ENCODE measurements at regions not wholly inside any gene's neighbourhood (a gene's known extent, or its start where the extent isn't known, plus 50 kb on each side); places are given as distances from the start of the nearest gene placed in this dataset.

GRCh38 chr6:166830891-166831363 lies 125.4 kb downstream of the RNASET2 start:
- Mint-ChIP-seq H3K27ac (no peak overlapping the region), H3K27me3 (no peaks in the 10 kb centered on the region), H3K4me1 (peaks cover 23% of the 10 kb centered on the region), H3K4me3 (no peak overlapping the region), H3K9me3 (ENCODE audit: insufficient read depth) (no peaks in the 10 kb centered on the region)
- H3K9ac ChIP-seq (ENCODE audit: low read length): no peak overlapping the region
- peaks cover 9 to 22% of the 10 kb centered on the region in 2 donors for H3K4me1 ChIP-seq (ENCODE audit: control insufficient read depth in 2 of 2, insufficient read depth in 2 of 2, low read length in 2 of 2)
- no peaks in the 10 kb centered on the region for H3K27me3 ChIP-seq (replicated peaks in 1 of 4; ENCODE audit: control extremely low read depth in 1 of 4, control insufficient read depth in 3 of 4, insufficient read depth in 4 of 4, low read length in 3 of 4)
- H3K79me2 ChIP-seq (ENCODE audit: control insufficient read depth, insufficient read depth, low read length): no peaks in the 10 kb centered on the region
- no peaks in the 10 kb centered on the region for H4K20me1 ChIP-seq (ENCODE audit: control insufficient read depth, insufficient read depth, low read length, poor library complexity, severe bottlenecking)
- no peak overlapping the region for H2AFZ ChIP-seq (ENCODE audit: insufficient read depth, low read depth, low read length, poor library complexity, severe bottlenecking)
- ChIA-PET POLR2A (no interaction called here), CTCF (no interaction called here)
- H3K4me2 ChIP-seq (replicated peaks; ENCODE audit: low read depth, low read length, poor library complexity, severe bottlenecking): no peak overlapping the region
- H3K4me3 ChIP-seq (ENCODE audit: control extremely low read depth in 1 of 5, extremely low read depth in 1 of 5, insufficient read depth in 1 of 5, low read depth in 2 of 5, low read length in 4 of 5): no peak overlapping the region
- 92% methylated on average over 10 of the region's 10 CpGs for WGBS (ENCODE audit: insufficient coverage)
- DNase-seq (no peak), ATAC-seq (ENCODE audit: low read depth) (no peak)
- peak overlapping the region in 1 of 2 donors; percentile 34 for H3K27ac ChIP-seq (ENCODE audit: low read length in 2 of 2)
- no peaks in the 10 kb centered on the region for H3K9me3 ChIP-seq (ENCODE audit: control extremely low read depth in 1 of 3, control insufficient read depth in 2 of 3, insufficient read depth in 1 of 3, low read length in 2 of 3)
- TF ChIP-seq CTCF (IDR thresholded peaks at IDR 0.05) (no peak), EZH2 (IDR thresholded peaks at IDR 0.05; ENCODE audit: borderline replicate concordance, insufficient read depth, low read depth, low read length, poor library complexity, severe bottlenecking) (no peak)
- intact Hi-C loops (cut with micrococcal nuclease): no loop called here
- no peaks in the 10 kb centered on the region for H3K36me3 ChIP-seq (replicated peaks in 1 of 2; ENCODE audit: control extremely low read depth in 1 of 2, control insufficient read depth in 1 of 2, extremely low read depth in 1 of 2, insufficient read depth in 2 of 2, low read length in 1 of 2)

- peak overlapping the region; percentile 59 for H3K27ac Mint-ChIP-seq
- Histone ChIP-seq H3K4me2 (replicated peaks; ENCODE audit: low read depth, low read length, poor library complexity, severe bottlenecking) (peak overlapping the region; percentile 10), H3K9ac (ENCODE audit: low read length) (no peak overlapping the region), H3K4me3 (ENCODE audit: control extremely low read depth in 1 of 5, extremely low read depth in 1 of 5, insufficient read depth in 1 of 5, low read depth in 2 of 5, low read length in 4 of 5) (no peak overlapping the region), H3K79me2 (ENCODE audit: control insufficient read depth, insufficient read depth, low read length) (no peaks in the 10 kb centered on the region), H3K4me1 (ENCODE audit: control insufficient read depth in 2 of 2, insufficient read depth in 2 of 2, low read length in 2 of 2) (peaks cover 9 to 22% of the 10 kb centered on the region in 2 donors), H3K27ac (ENCODE audit: low read length in 2 of 2) (peak overlapping the region in 1 of 2 donors; percentile 34), H3K9me3 (ENCODE audit: control extremely low read depth in 1 of 3, control insufficient read depth in 2 of 3, insufficient read depth in 1 of 3, low read length in 2 of 3) (no peaks in the 10 kb centered on the region), H3K36me3 (replicated peaks in 1 of 2; ENCODE audit: control extremely low read depth in 1 of 2, control insufficient read depth in 1 of 2, extremely low read depth in 1 of 2, insufficient read depth in 2 of 2, low read length in 1 of 2) (no peaks in the 10 kb centered on the region), H2AFZ (ENCODE audit: insufficient read depth, low read depth, low read length, poor library complexity, severe bottlenecking) (no peak overlapping the region), H3K27me3 (replicated peaks in 1 of 4; ENCODE audit: control extremely low read depth in 1 of 4, control insufficient read depth in 3 of 4, insufficient read depth in 4 of 4, low read length in 3 of 4) (no peaks in the 10 kb centered on the region), H4K20me1 (ENCODE audit: control insufficient read depth, insufficient read depth, low read length, poor library complexity, severe bottlenecking) (no peaks in the 10 kb centered on the region)
- DNase-seq (peak; percentile 51), ATAC-seq (ENCODE audit: low read depth) (peak; percentile 77)
- intact Hi-C loops (cut with micrococcal nuclease): no loop called here
- POLR2A ChIA-PET: no interaction called here
- CTCF ChIA-PET: no interaction called here
- no peak overlapping the region for H3K4me3 Mint-ChIP-seq
- TF ChIP-seq CTCF (IDR thresholded peaks at IDR 0.05) (no peak), EZH2 (IDR thresholded peaks at IDR 0.05; ENCODE audit: borderline replicate concordance, insufficient read depth, low read depth, low read length, poor library complexity, severe bottlenecking) (no peak)
- H3K9me3 Mint-ChIP-seq (ENCODE audit: insufficient read depth): no peaks in the 10 kb centered on the region
- peaks cover 23% of the 10 kb centered on the region for H3K4me1 Mint-ChIP-seq
- no peaks in the 10 kb centered on the region for H3K27me3 Mint-ChIP-seq
- 59% methylated on average over 4 of the region's 8 CpGs for WGBS (ENCODE audit: insufficient coverage)
Measured at GRCh38 chr6:166830185-166830890, 126.0 kb downstream of the RNASET2 start.

All from B cell (primary cell).